Neural cell (in vitro differentiated cells): ENCODE measurements at regions not wholly inside any gene's neighbourhood (a gene's known extent, or its start where the extent isn't known, plus 50 kb on each side); places are given as distances from the start of the nearest gene placed in this dataset.
"Not testable (repeated sequence)": the region's sequence is repeated elsewhere in the genome, so short reads cannot be mapped to it uniquely, and the experiment has no call there.

Source experiments
- H2AFZ ChIP-seq: fragments of 200-600, 300-800 bp; sonication (generic), shearing (Covaris generic); 2 replicates; pipeline ENCODE4 v1.6.0; 2014; ENCODE audit warnings: low read depth, mild to moderate bottlenecking, antibody characterized with exemption, low read length, moderate library complexity
- H3F3A ChIP-seq: fragments of 200-600 bp; shearing (Covaris generic); 2 replicates; pipeline ENCODE4 v1.6.1; 2016; ENCODE audit warnings: mild to moderate bottlenecking, moderate library complexity, mixed read lengths, antibody characterized with exemption, low read length; ENCODE audit not compliant: insufficient read depth, poor library complexity, severe bottlenecking
- H3K27ac ChIP-seq: fragments of 200-600, 300-800 bp; sonication (generic), shearing (Covaris generic); 2 replicates; pipeline ENCODE4 v1.5.1; 2014; ENCODE audit warnings: mild to moderate bottlenecking, low read length, moderate library complexity
- H3K27me3 ChIP-seq: fragments of 300-800, 200-600 bp; sonication (generic), shearing (Covaris generic); 2 replicates; pipeline ENCODE4 v1.6.0; 2014; ENCODE audit warnings: mild to moderate bottlenecking, low read depth, low read length, moderate library complexity; ENCODE audit not compliant: insufficient read depth
- H3K36me3 ChIP-seq: fragments of 300-800, 200-600 bp; sonication (generic), shearing (Covaris generic); 2 replicates; pipeline ENCODE4 v1.5.1; 2014; ENCODE audit warnings: mild to moderate bottlenecking, antibody characterized with exemption, low read length, moderate library complexity; ENCODE audit not compliant: insufficient read depth
- H3K4me2 ChIP-seq: fragments of 300-800, 200-600 bp; sonication (generic), shearing (Covaris generic); 2 replicates; pipeline ENCODE4 v1.6.0; 2014; ENCODE audit warnings: mild to moderate bottlenecking, low read length
- H3K4me3 ChIP-seq: fragments of 300-800, 200-600 bp; sonication (generic), shearing (Covaris generic); 2 replicates; pipeline ENCODE4 v1.5.1; 2014; ENCODE audit warnings: mild to moderate bottlenecking, low read length, moderate library complexity
- H3K79me2 ChIP-seq: fragments of 200-600 bp; shearing (Covaris generic); replicated peaks from 2 replicates; pipeline ENCODE4 v1.6.0; 2014; ENCODE audit warnings: mild to moderate bottlenecking, low read length, moderate library complexity; ENCODE audit not compliant: insufficient read depth
- H3K9ac ChIP-seq: fragments of 300-800, 200-600 bp; sonication (generic), shearing (Covaris generic); 2 replicates; pipeline ENCODE4 v1.6.1; 2016; ENCODE audit warnings: mild to moderate bottlenecking, low read length, mixed read lengths
- H3K9me2 ChIP-seq: fragments of 200-600 bp; shearing (Covaris generic); 2 replicates; pipeline ENCODE4 v1.6.1; 2016; ENCODE audit warnings: mild to moderate bottlenecking, low read length, mixed read lengths; ENCODE audit not compliant: insufficient read depth
- H3K9me3 ChIP-seq: fragments of 200-600, 300-800 bp; sonication (generic), shearing (Covaris generic); 2 replicates; pipeline ENCODE4 v1.6.1; 2016; ENCODE audit warnings: mild to moderate bottlenecking, mixed run types, low read length, moderate library complexity, mixed read lengths
- H4K20me1 ChIP-seq: fragments of 200-600 bp; shearing (Covaris generic); 2 replicates; pipeline ENCODE4 v1.6.1; 2016; ENCODE audit warnings: mild to moderate bottlenecking, mixed run types; ENCODE audit not compliant: insufficient read depth
- EP300 ChIP-seq: fragments of 450-650 bp; conservative IDR thresholded peaks from 2 replicates; pipeline ENCODE4 v1.6.1; 2014; ENCODE audit warnings: antibody characterized with exemption, mild to moderate bottlenecking, moderate library complexity; ENCODE audit not compliant: poor library complexity, severe bottlenecking
- EZH2 ChIP-seq: fragments of 200-600, 300-800 bp; shearing (Covaris generic), sonication (generic); IDR thresholded peaks from 2 replicates; pipeline ENCODE4 v1.6.1; 2014; ENCODE audit warnings: antibody characterized with exemption, low read length, borderline replicate concordance, mild to moderate bottlenecking; ENCODE audit not compliant: insufficient read depth, poor library complexity, severe bottlenecking
- MXI1 ChIP-seq: fragments of 450-650 bp; conservative IDR thresholded peaks from 2 replicates; pipeline ENCODE4 v1.6.1; 2014; ENCODE audit warnings: antibody characterized with exemption, mild to moderate bottlenecking; ENCODE audit not compliant: poor library complexity, severe bottlenecking
- POLR2AphosphoS5 ChIP-seq: IDR thresholded peaks from 2 replicates; pipeline ENCODE4 v1.6.1; 2012
- RAD21 ChIP-seq: fragments of 450-650 bp; conservative IDR thresholded peaks from 2 replicates; pipeline ENCODE4 v1.6.1; 2014; ENCODE audit warnings: antibody characterized with exemption, mild to moderate bottlenecking, moderate library complexity
- SMC3 ChIP-seq: fragments of 450-650 bp; conservative IDR thresholded peaks from 2 replicates; pipeline ENCODE4 v1.6.1; 2014; ENCODE audit warnings: antibody characterized with exemption, mild to moderate bottlenecking, moderate library complexity; ENCODE audit not compliant: poor library complexity
- TAF1 ChIP-seq: IDR thresholded peaks from 2 replicates; pipeline ENCODE4 v1.6.1; 2012; ENCODE audit warnings: low read depth
- TF ChIP-seq, protein P1 (sequence below): fragments of 450-650 bp; IDR thresholded peaks from 2 replicates; pipeline ENCODE4 v1.5.1; 2014; ENCODE audit warnings: antibody characterized with exemption, mild to moderate bottlenecking, moderate library complexity; ENCODE audit not compliant: poor library complexity, severe bottlenecking
- TF ChIP-seq, protein P2 (sequence below): IDR thresholded peaks from 2 replicates; pipeline ENCODE4 v1.6.1; 2012; ENCODE audit warnings: borderline replicate concordance

- H3K36me3 ChIP-seq = no peaks in the 10 kb centered on the region
- H2AFZ ChIP-seq = no peak overlapping the region
- H3K4me2 ChIP-seq = no peak overlapping the region
- H3K79me2 ChIP-seq = no peaks in the 10 kb centered on the region
- no peak overlapping the region for H3K4me3 ChIP-seq
- no peaks in the 10 kb centered on the region for H3K27me3 ChIP-seq
- H3K9me3 ChIP-seq = no peaks in the 10 kb centered on the region
- H3K27ac ChIP-seq = no peak overlapping the region
- no peaks in the 10 kb centered on the region for H3K9me2 ChIP-seq
- H3F3A ChIP-seq = no peaks in the 10 kb centered on the region
- no peaks in the 10 kb centered on the region for H4K20me1 ChIP-seq
- no peak overlapping the region for H3K9ac ChIP-seq
- no peak for TF ChIP-seq TAF1
- TF ChIP-seq, protein P1, sequence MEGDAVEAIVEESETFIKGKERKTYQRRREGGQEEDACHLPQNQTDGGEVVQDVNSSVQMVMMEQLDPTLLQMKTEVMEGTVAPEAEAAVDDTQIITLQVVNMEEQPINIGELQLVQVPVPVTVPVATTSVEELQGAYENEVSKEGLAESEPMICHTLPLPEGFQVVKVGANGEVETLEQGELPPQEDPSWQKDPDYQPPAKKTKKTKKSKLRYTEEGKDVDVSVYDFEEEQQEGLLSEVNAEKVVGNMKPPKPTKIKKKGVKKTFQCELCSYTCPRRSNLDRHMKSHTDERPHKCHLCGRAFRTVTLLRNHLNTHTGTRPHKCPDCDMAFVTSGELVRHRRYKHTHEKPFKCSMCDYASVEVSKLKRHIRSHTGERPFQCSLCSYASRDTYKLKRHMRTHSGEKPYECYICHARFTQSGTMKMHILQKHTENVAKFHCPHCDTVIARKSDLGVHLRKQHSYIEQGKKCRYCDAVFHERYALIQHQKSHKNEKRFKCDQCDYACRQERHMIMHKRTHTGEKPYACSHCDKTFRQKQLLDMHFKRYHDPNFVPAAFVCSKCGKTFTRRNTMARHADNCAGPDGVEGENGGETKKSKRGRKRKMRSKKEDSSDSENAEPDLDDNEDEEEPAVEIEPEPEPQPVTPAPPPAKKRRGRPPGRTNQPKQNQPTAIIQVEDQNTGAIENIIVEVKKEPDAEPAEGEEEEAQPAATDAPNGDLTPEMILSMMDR = no peak
Measured at GRCh38 chr5:106262395-106262794, 1408.3 kb downstream of the EFNA5 start.

GRCh38 chr5:106259431-106260090, 1411.2 kb downstream of the EFNA5 start:
- not testable (repeated sequence) for H3K27ac ChIP-seq, H3F3A ChIP-seq, H4K20me1 ChIP-seq, H3K4me3 ChIP-seq, H3K9me3 ChIP-seq, H2AFZ ChIP-seq, H3K9ac ChIP-seq, H3K27me3 ChIP-seq, H3K79me2 ChIP-seq, H3K4me2 ChIP-seq, H3K9me2 ChIP-seq, H3K36me3 ChIP-seq

GRCh38 chr5:106258591-106259125, 1412.1 kb downstream of the EFNA5 start:
- Histone ChIP-seq H3K4me2 (no peak overlapping the region), H2AFZ (no peak overlapping the region), H3K4me3 (no peak overlapping the region), H3K36me3 (no peaks in the 10 kb centered on the region), H3F3A (no peaks in the 10 kb centered on the region), H3K9ac (no peak overlapping the region), H3K79me2 (no peaks in the 10 kb centered on the region), H4K20me1 (no peaks in the 10 kb centered on the region), H3K9me3 (no peaks in the 10 kb centered on the region), H3K27me3 (no peaks in the 10 kb centered on the region), H3K9me2 (no peaks in the 10 kb centered on the region), H3K27ac (no peak overlapping the region)
- no peak for TF ChIP-seq EZH2
- TF ChIP-seq POLR2AphosphoS5 = no peak
- no peak for TF ChIP-seq TAF1
- no peak for TF ChIP-seq RAD21
- TF ChIP-seq EP300 = no peak
- TF ChIP-seq, protein P1 = no peak
- no peak for TF ChIP-seq MXI1
- TF ChIP-seq, protein P2, sequence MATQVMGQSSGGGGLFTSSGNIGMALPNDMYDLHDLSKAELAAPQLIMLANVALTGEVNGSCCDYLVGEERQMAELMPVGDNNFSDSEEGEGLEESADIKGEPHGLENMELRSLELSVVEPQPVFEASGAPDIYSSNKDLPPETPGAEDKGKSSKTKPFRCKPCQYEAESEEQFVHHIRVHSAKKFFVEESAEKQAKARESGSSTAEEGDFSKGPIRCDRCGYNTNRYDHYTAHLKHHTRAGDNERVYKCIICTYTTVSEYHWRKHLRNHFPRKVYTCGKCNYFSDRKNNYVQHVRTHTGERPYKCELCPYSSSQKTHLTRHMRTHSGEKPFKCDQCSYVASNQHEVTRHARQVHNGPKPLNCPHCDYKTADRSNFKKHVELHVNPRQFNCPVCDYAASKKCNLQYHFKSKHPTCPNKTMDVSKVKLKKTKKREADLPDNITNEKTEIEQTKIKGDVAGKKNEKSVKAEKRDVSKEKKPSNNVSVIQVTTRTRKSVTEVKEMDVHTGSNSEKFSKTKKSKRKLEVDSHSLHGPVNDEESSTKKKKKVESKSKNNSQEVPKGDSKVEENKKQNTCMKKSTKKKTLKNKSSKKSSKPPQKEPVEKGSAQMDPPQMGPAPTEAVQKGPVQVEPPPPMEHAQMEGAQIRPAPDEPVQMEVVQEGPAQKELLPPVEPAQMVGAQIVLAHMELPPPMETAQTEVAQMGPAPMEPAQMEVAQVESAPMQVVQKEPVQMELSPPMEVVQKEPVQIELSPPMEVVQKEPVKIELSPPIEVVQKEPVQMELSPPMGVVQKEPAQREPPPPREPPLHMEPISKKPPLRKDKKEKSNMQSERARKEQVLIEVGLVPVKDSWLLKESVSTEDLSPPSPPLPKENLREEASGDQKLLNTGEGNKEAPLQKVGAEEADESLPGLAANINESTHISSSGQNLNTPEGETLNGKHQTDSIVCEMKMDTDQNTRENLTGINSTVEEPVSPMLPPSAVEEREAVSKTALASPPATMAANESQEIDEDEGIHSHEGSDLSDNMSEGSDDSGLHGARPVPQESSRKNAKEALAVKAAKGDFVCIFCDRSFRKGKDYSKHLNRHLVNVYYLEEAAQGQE = no peak
- TF ChIP-seq SMC3 = no peak
